PFSK-1 (cell line): ENCODE measurements at regions not wholly inside any gene's neighbourhood (a gene's known extent, or its start where the extent isn't known, plus 50 kb on each side); places are given as distances from the start of the nearest gene placed in this dataset.

ENCODE experiments used
- POLR2AphosphoS5 ChIP-seq: IDR thresholded peaks from 2 replicates; pipeline ENCODE4 v1.6.1; 2012; ENCODE audit warnings: low read depth, mild to moderate bottlenecking, control low read depth, low read length, moderate library complexity
- SIN3A ChIP-seq: IDR thresholded peaks from 2 replicates; pipeline ENCODE4 v1.6.1; 2012; ENCODE audit warnings: mild to moderate bottlenecking, low read length, moderate library complexity, borderline replicate concordance; ENCODE audit not compliant: insufficient read depth

- TF ChIP-seq POLR2AphosphoS5 (no peak), SIN3A (no peak)
Observed at GRCh38 chr20:63061771-63062100, 55.0 kb upstream of the BHLHE23 start.
